ENCODE measurements at regions not wholly inside any gene's neighbourhood (a gene's known extent, or its start where the extent isn't known, plus 50 kb on each side); places are given as distances from the start of the nearest gene placed in this dataset.

GRCh38 chr4:61085534-61085933, 114.6 kb upstream of the ADGRL3 start:
- no peak for DNase-seq

DNA sequence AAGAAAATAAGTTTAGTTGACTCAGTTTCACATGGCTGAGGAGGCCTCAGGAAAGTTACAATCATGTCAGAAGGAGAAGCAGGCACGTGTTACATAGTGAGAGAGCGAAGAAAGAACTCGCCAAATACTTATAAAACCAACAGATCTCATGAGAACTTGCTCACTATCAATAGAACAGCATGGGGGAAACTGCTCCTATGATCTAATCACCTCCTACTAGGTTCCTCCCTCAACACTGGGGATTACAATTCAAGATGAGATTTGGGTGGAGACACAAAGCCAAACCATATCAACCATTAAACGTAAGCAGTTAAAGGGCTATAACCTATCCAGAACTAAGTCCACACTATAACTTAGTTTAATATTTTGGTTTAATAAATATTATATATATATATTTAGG, 113.8 kb upstream of the ADGRL3 start:
- DNase-seq: no peak

DNA sequence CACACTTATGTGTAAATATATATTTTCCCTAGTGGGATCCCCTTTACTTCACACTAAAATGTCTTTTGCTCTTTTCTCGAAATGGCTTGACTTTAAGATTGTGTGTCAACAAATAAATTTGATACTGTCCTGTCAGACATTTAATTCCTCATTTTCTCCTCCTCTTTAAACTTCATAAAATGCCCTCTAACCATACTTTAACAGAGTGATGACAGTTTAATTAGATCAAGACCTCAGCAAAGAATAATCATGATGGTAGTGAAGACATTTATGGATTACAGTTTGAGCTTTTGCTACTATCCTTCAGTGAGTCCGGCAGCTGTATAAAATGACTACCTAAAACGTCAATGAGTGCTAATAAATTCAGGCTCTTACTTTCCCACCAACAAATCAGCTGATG, 113.1 kb upstream of the ADGRL3 start:
- DNase-seq: no peak

- DNase-seq: no peak
Measured at GRCh38 chr4:61094854-61095598, 105.1 kb upstream of the ADGRL3 start.

DNA sequence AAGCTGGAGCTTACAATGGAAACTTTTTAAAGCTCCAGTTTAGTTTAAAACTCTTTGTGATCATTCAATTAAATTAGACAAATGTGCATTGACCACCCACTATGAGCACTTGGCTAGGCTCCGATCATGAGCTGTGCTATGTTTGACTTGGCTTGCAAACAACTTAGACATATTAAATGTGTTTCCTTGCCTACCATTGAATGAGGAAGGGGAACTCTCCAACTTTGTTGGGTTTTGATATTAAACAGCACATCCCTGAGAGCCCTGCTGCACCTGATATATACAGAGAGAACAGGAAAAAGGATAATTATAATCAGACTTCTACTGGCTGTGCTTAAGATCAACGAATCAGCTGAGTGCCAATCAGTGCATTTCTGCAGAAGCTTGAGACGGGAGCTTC, 71.4 kb upstream of the ADGRL3 start:
- no peak for DNase-seq

DNA sequence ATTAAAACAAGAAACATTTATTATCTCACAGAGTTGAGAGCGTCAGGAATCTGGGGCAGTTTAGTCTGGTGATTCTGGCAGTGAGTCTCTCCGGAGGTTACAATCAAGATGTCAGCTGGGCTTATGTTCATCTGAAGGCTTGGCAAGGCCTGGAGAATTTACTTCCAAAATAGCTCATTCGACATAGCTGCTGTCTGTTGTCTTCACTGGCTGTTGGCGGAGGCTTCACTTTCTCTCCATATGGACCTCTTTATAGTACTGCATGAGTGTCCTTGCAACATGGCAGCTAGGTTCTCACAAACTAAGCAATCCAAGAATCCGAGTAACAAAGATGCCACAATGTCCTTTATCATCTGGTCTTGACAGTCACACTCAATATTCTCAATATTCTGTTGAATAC, 70.2 kb upstream of the ADGRL3 start:
- no peak for DNase-seq

- DNase-seq: no peak
Measured at GRCh38 chr4:61143461-61143860, 56.7 kb upstream of the ADGRL3 start.

- DNase-seq: no peak
Measured at GRCh38 chr4:61149278-61149677, 50.8 kb upstream of the ADGRL3 start.

Data from stimulated activated CD4-positive, alpha-beta T cell treated with anti-CD3 and anti-CD28 coated beads, Interleukin-12 subunit alpha, Interleukin-12 subunit beta, amount 100 ng/mL, for 4 hours (primary cell).